H1 (cell line): ENCODE measurements at regions not wholly inside any gene's neighbourhood (a gene's known extent, or its start where the extent isn't known, plus 50 kb on each side); places are given as distances from the start of the nearest gene placed in this dataset.

Source experiments
- CHD7 ChIP-seq: fragments of 300-600 bp; sonication (generic); IDR thresholded peaks from 2 replicates; pipeline ENCODE4 v1.7.1; 2012; ENCODE audit warnings: low read length, moderate library complexity, mild to moderate bottlenecking, inconsistent platforms; ENCODE audit not compliant: insufficient replicate concordance
- EP300 ChIP-seq, 2 experiments: IDR thresholded peaks; 1 replicate in 1 of 2; 2 replicates in 1 of 2; pipeline ENCODE4 v1.6.1; 2011 to 2012; ENCODE audit warnings: low read depth in 2 of 2, low read length in 2 of 2, mild to moderate bottlenecking in 2 of 2, borderline replicate concordance in 1 of 2, inconsistent platforms in 1 of 2, moderate library complexity in 1 of 2
- EZH2 ChIP-seq: fragments of 200-600 bp; sonication (generic); IDR thresholded peaks from 2 replicates; pipeline ENCODE4 v1.7.1; 2012; ENCODE audit warnings: low read depth, mild to moderate bottlenecking, moderate library complexity, low read length, inconsistent platforms; ENCODE audit not compliant: severe bottlenecking
- HDAC2 ChIP-seq, 2 experiments: fragments of 300-600 bp in 1 of 2; sonication (generic) in 1 of 2; IDR thresholded peaks; 2 replicates each; pipeline ENCODE4 v1.6.1; 2011 to 2012; ENCODE audit warnings: low read depth in 2 of 2, low read length in 2 of 2, mild to moderate bottlenecking in 2 of 2, moderate library complexity in 2 of 2, borderline replicate concordance in 1 of 2, inconsistent platforms in 1 of 2
- KDM5A ChIP-seq: fragments of 200-600 bp; IDR thresholded peaks from 2 replicates; pipeline ENCODE4 v1.7.1; 2012; ENCODE audit warnings: mild to moderate bottlenecking, low read length, inconsistent platforms, mixed read lengths
- TF ChIP-seq, protein P1 (sequence below), 3 experiments: IDR thresholded peaks; 1 replicate in 2 of 3; 2 replicates in 1 of 3; pipeline versions ENCODE4 v1.5.1 to v1.6.1; 2011; ENCODE audit warnings: low read length in 3 of 3, mild to moderate bottlenecking in 3 of 3, inconsistent platforms in 2 of 3, low read depth in 1 of 3, moderate library complexity in 1 of 3; ENCODE audit not compliant: insufficient read depth in 1 of 3; ENCODE audit errors: control extremely low read depth in 1 of 3

DNA sequence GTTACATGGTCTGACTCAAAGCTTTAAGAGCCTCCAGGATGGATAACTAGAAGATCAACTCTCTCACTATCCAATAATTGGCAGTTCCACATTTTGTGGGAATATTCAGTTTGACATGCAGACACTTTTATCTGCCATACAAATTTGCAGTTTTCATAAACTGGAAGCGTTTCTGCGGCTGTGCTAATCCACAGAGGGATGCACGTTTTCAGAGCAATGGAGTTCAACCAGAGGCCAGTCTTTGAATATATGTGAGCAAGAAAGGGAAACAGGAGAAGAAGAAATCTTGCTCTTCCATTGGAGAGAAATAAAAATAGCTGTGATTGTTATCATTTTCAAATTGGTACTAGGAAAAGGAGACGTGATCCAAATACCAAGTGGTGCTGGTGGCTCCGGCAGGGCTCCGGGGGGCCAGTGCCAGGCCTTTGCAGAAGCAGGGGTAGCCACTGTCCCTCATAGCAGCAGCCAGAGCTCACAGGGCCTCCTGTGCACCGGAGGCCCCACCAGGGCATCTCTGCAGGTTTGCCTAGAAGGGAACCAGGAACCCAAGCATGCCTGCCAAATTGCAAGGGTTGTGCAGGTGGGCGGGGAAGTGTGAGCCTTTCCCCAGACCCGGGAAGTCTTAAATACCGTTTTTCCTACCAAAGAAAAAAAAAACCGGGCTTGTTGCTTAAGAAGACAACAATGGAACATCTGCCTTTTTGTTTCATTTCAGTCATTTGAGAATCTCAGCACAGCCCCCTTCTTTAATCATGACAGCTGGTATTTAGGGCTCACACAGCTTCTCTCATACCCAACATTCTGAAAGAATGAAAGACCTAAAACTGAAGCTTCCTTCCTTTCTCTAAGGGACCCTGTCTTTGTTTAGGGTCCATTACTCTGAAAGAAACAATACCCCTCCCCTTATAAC is 791.1 kb upstream of the SOX11 start (continued):
- TF ChIP-seq, protein P1, sequence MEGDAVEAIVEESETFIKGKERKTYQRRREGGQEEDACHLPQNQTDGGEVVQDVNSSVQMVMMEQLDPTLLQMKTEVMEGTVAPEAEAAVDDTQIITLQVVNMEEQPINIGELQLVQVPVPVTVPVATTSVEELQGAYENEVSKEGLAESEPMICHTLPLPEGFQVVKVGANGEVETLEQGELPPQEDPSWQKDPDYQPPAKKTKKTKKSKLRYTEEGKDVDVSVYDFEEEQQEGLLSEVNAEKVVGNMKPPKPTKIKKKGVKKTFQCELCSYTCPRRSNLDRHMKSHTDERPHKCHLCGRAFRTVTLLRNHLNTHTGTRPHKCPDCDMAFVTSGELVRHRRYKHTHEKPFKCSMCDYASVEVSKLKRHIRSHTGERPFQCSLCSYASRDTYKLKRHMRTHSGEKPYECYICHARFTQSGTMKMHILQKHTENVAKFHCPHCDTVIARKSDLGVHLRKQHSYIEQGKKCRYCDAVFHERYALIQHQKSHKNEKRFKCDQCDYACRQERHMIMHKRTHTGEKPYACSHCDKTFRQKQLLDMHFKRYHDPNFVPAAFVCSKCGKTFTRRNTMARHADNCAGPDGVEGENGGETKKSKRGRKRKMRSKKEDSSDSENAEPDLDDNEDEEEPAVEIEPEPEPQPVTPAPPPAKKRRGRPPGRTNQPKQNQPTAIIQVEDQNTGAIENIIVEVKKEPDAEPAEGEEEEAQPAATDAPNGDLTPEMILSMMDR (IDR thresholded peaks at IDR 0.05; ENCODE audit: control extremely low read depth in 1 of 3, insufficient read depth in 1 of 3, low read depth in 1 of 3, low read length in 3 of 3), result no peak
- TF ChIP-seq HDAC2 (IDR thresholded peaks at IDR 0.05; ENCODE audit: borderline replicate concordance in 1 of 2, low read depth in 2 of 2, low read length in 2 of 2) (no peak), EZH2 (no peak), KDM5A (no peak), EP300 (IDR thresholded peaks at IDR 0.05; ENCODE audit: borderline replicate concordance in 1 of 2, low read depth in 2 of 2, low read length in 2 of 2) (no peak), CHD7 (no peak)
